DOHH2 (cell line): ENCODE measurements at regions not wholly inside any gene's neighbourhood (a gene's known extent, or its start where the extent isn't known, plus 50 kb on each side); places are given as distances from the start of the nearest gene placed in this dataset.

Source experiments
- EZH2phosphoT487 ChIP-seq: fragments of 200-600 bp; sonication (generic); IDR thresholded peaks from 2 replicates; pipeline ENCODE4 v1.6.1; 2017; ENCODE audit warnings: borderline replicate concordance, mild to moderate bottlenecking, antibody characterized with exemption, low read length, moderate library complexity, mixed read lengths
- TF ChIP-seq, protein P1 (sequence below): fragments of 200-600 bp; sonication (generic); IDR thresholded peaks from one replicate; pipeline ENCODE4 v1.5.1; 2014; ENCODE audit warnings: antibody characterized with exemption, mild to moderate bottlenecking, low read depth, low read length; ENCODE audit not compliant: poor library complexity, severe bottlenecking

DNA sequence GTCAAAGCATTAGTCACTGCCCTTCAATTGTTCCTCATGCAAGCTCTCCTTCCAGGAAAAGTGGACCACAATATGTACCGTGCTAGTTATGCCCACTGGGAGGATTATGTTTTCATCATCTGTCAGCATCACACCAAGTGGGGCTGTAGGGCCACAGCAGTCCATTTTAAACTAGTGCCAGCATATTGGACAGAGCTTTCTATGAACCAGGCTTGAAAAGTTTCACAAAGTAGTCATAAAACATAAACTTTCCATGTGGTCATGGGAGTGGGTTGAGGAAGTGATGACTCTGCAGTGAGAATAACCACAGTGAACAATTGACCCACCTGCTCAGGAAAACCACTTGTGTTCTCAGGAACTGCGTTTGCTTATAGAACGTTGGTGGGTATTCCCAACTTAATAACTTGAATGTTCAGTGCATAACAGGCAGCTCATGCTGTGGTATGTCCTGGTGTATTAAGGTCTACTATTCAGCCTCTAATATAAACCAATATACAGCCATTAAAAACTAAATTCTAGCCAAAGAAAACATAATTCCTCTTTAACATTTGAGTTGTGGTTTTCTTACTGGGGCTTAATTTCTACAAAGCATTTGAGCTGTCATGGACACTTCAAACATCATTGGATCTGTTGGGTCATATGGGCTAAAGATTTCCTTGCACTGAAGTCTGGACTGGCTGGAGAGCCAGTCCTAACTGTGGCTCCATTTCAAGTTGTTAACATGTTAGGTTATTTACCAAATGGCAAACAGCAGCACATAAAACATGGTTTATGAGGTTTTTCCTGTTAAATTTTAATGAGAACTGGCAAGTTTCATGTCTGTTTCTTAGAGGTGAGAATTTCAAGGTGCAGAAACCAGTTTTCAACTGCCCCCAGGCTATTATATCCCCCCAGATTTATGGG lies 274.1 kb downstream of the OTOL1 start:
- TF ChIP-seq, protein P1, sequence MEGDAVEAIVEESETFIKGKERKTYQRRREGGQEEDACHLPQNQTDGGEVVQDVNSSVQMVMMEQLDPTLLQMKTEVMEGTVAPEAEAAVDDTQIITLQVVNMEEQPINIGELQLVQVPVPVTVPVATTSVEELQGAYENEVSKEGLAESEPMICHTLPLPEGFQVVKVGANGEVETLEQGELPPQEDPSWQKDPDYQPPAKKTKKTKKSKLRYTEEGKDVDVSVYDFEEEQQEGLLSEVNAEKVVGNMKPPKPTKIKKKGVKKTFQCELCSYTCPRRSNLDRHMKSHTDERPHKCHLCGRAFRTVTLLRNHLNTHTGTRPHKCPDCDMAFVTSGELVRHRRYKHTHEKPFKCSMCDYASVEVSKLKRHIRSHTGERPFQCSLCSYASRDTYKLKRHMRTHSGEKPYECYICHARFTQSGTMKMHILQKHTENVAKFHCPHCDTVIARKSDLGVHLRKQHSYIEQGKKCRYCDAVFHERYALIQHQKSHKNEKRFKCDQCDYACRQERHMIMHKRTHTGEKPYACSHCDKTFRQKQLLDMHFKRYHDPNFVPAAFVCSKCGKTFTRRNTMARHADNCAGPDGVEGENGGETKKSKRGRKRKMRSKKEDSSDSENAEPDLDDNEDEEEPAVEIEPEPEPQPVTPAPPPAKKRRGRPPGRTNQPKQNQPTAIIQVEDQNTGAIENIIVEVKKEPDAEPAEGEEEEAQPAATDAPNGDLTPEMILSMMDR: no peak
- no peak for TF ChIP-seq EZH2phosphoT487
